ENCODE measurements at regions not wholly inside any gene's neighbourhood (a gene's known extent, or its start where the extent isn't known, plus 50 kb on each side); places are given as distances from the start of the nearest gene placed in this dataset.

DNA sequence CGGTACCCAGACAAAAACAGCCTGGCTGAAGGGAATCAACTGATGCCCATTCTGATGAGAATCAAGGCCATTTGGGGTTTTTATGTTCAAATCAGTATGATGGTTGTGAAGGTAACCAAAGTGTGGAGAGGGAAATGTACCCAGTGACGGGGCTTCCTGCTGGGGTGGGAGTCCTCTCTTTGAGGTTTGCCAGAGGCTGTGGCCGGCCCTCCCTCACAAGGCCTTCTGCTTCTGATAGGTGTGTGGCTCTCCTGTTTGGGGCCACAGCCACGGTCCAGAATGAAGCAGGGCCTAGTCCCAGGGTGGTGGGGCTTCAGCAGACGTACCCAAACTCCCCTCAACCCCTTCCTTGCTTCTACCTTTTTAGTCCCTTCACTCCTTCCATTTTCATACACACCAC lies 86.7 kb upstream of the NAA20 start:
- TF ChIP-seq, protein P1, sequence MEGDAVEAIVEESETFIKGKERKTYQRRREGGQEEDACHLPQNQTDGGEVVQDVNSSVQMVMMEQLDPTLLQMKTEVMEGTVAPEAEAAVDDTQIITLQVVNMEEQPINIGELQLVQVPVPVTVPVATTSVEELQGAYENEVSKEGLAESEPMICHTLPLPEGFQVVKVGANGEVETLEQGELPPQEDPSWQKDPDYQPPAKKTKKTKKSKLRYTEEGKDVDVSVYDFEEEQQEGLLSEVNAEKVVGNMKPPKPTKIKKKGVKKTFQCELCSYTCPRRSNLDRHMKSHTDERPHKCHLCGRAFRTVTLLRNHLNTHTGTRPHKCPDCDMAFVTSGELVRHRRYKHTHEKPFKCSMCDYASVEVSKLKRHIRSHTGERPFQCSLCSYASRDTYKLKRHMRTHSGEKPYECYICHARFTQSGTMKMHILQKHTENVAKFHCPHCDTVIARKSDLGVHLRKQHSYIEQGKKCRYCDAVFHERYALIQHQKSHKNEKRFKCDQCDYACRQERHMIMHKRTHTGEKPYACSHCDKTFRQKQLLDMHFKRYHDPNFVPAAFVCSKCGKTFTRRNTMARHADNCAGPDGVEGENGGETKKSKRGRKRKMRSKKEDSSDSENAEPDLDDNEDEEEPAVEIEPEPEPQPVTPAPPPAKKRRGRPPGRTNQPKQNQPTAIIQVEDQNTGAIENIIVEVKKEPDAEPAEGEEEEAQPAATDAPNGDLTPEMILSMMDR (IDR thresholded peaks at IDR 0.05; ENCODE audit: insufficient read depth, low read depth, low read length), result no peak
- no peak for TF ChIP-seq EZH2 (IDR thresholded peaks at IDR 0.05; ENCODE audit: insufficient read depth, low read length)
